ENCODE measurements at regions not wholly inside any gene's neighbourhood (a gene's known extent, or its start where the extent isn't known, plus 50 kb on each side); places are given as distances from the start of the nearest gene placed in this dataset.

GRCh38 chr6:29230666-29231065 lies 60.0 kb downstream of the OR2J2 start:
- TF ChIP-seq CTCF (conservative IDR thresholded peaks at IDR 0.05) = no peak
- no peak for TF ChIP-seq EZH2 (IDR thresholded peaks at IDR 0.05; ENCODE audit: low read depth)
